SK-N-SH (cell line): ENCODE measurements at regions not wholly inside any gene's neighbourhood (a gene's known extent, or its start where the extent isn't known, plus 50 kb on each side); places are given as distances from the start of the nearest gene placed in this dataset.

Experiments used
- CTCF ChIA-PET: fragments of 300-600, 350-600 bp; formaldehyde crosslinking; extraction: SDS; loops from one replicate; lab custom pipeline; 2021; lab: Yijun Ruan, JAX
- POLR2A ChIA-PET: fragments of 350-600 bp; sonication (Branson Sonifier 250); formaldehyde crosslinking; extraction: SDS; loops from one replicate; lab custom pipeline; 2020; ENCODE audit warnings: antibody characterized with exemption, inconsistent platforms; lab: Yijun Ruan, JAX
- DNase-seq: peaks from one replicate; pipeline ENCODE4 v3.0.0; 2012
- H2AFZ ChIP-seq: fragments of 200-600 bp; sonication (generic); 2 replicates; pipeline ENCODE4 v1.8.1; 2016; ENCODE audit warnings: antibody characterized with exemption, mild to moderate bottlenecking, low read depth
- H3F3A ChIP-seq: fragments of 200-600 bp; sonication (generic); replicated peaks from 2 replicates; pipeline ENCODE3; 2016; ENCODE audit warnings: antibody characterized with exemption, mild to moderate bottlenecking; ENCODE audit not compliant: insufficient read depth
- H3K27ac ChIP-seq, 2 experiments: fragments of 200-500 bp in 1 of 2; fragments of 200-600 bp in 1 of 2; sonication (Bioruptor generic) in 1 of 2; sonication (generic), shearing (Covaris generic) in 1 of 2; 2 replicates each; pipeline versions ENCODE4 v1.5.1 to v1.6.1; 2014 to 2016; ENCODE audit warnings: low read depth in 2 of 2, inconsistent platforms in 1 of 2, low read length in 1 of 2, mild to moderate bottlenecking in 1 of 2, mixed read lengths in 1 of 2
- H3K27me3 ChIP-seq: fragments of 200-600 bp; sonication (generic), shearing (Covaris generic); 2 replicates; pipeline ENCODE4 v1.6.1; 2016; ENCODE audit warnings: mixed run types; ENCODE audit not compliant: insufficient read depth
- H3K36me3 ChIP-seq, 2 experiments: fragments of 200-500 bp in 1 of 2; fragments of 200-600 bp in 1 of 2; sonication (Bioruptor generic) in 1 of 2; sonication (generic) in 1 of 2; replicated peaks in 1 of 2; 2 replicates each; pipeline versions ENCODE3 to v1.5.1; 2014 to 2016; ENCODE audit warnings: low read length in 1 of 2, mild to moderate bottlenecking in 1 of 2; ENCODE audit not compliant: insufficient read depth in 2 of 2, control insufficient read depth in 1 of 2
- H3K4me1 ChIP-seq, 2 experiments: fragments of 200-500 bp in 1 of 2; fragments of 200-600 bp in 1 of 2; sonication (Bioruptor generic) in 1 of 2; sonication (generic), shearing (Covaris generic) in 1 of 2; 2 replicates each; pipeline versions ENCODE4 v1.5.1 to v1.6.1; 2014 to 2016; ENCODE audit warnings: low read depth in 1 of 2, low read length in 1 of 2, mixed run types in 1 of 2; ENCODE audit not compliant: insufficient read depth in 2 of 2, control insufficient read depth in 1 of 2
- H3K4me2 ChIP-seq: fragments of 200-600 bp; sonication (generic), shearing (Covaris generic); 2 replicates; pipeline ENCODE4 v1.6.1; 2017; ENCODE audit warnings: mixed run types
- H3K4me3 ChIP-seq, 2 experiments: fragments of 200-500 bp in 1 of 2; fragments of 200-600 bp in 1 of 2; sonication (Bioruptor generic) in 1 of 2; sonication (generic), shearing (Covaris generic) in 1 of 2; 2 replicates each; pipeline versions ENCODE4 v1.5.1 to v1.8.1; 2014 to 2016; ENCODE audit warnings: low read depth in 2 of 2, inconsistent platforms in 1 of 2, low read length in 1 of 2, mild to moderate bottlenecking in 1 of 2, mixed read lengths in 1 of 2, moderate library complexity in 1 of 2
- H3K79me2 ChIP-seq: fragments of 200-600 bp; sonication (generic); 2 replicates; pipeline ENCODE4 v1.8.1; 2017; ENCODE audit warnings: mild to moderate bottlenecking; ENCODE audit not compliant: insufficient read depth
- H3K9ac ChIP-seq: fragments of 200-600 bp; sonication (generic); 2 replicates; pipeline ENCODE4 v1.6.1; 2017; ENCODE audit warnings: mixed run types
- H3K9me2 ChIP-seq: fragments of 200-600 bp; sonication (generic); 2 replicates; pipeline ENCODE4 v1.6.1; 2017; ENCODE audit warnings: mixed run types
- H3K9me3 ChIP-seq: fragments of 200-600 bp; sonication (generic); 2 replicates; pipeline ENCODE4 v1.6.1; 2017; ENCODE audit warnings: mixed run types, mild to moderate bottlenecking, moderate library complexity
- H4K20me1 ChIP-seq: fragments of 200-600 bp; sonication (generic); 2 replicates; pipeline ENCODE4 v1.6.1; 2017; ENCODE audit warnings: mild to moderate bottlenecking, mixed run types; ENCODE audit not compliant: insufficient read depth
- CHD2 ChIP-seq: fragments of 150-350 bp; IDR thresholded peaks from 2 replicates; pipeline ENCODE4 v1.6.1; 2018; ENCODE audit warnings: low read length; ENCODE audit not compliant: partially characterized antibody
- CTCF ChIP-seq: fragments of 200-600 bp; sonication (generic); IDR thresholded peaks from 2 replicates; pipeline ENCODE4 v1.6.1; 2017; ENCODE audit warnings: antibody characterized with exemption, mild to moderate bottlenecking, moderate library complexity
- FOXJ3 ChIP-seq: sonication (generic); formaldehyde crosslinking; IDR thresholded peaks from 2 replicates; pipeline ENCODE4 v1.5.1; 2020; ENCODE audit warnings: mild to moderate bottlenecking, missing genetic modification reagents
- GABPA ChIP-seq: IDR thresholded peaks from 2 replicates; pipeline ENCODE4 v1.4.0; 2012; ENCODE audit warnings: low read depth, mild to moderate bottlenecking
- GATA2 ChIP-seq: sonication (generic); formaldehyde crosslinking; IDR thresholded peaks from 2 replicates; pipeline ENCODE4 v1.5.0; 2020; ENCODE audit warnings: mild to moderate bottlenecking, missing genetic modification reagents
- JUND ChIP-seq: IDR thresholded peaks from 2 replicates; pipeline ENCODE4 v1.4.0; 2012
- MEF2A ChIP-seq: IDR thresholded peaks from 2 replicates; pipeline ENCODE4 v1.4.0; 2012; ENCODE audit warnings: low read depth, borderline replicate concordance
- MXI1 ChIP-seq: IDR thresholded peaks from 2 replicates; pipeline ENCODE4 v1.6.1; 2012; ENCODE audit warnings: mild to moderate bottlenecking, low read depth, low read length, improper control_type of control experiment
- PBX3 ChIP-seq: IDR thresholded peaks from 2 replicates; pipeline ENCODE4; 2012
- REST ChIP-seq: IDR thresholded peaks from 2 replicates; pipeline ENCODE4 v1.6.1; 2012; ENCODE audit warnings: mild to moderate bottlenecking, low read depth, low read length, moderate library complexity
- RFX5 ChIP-seq: IDR thresholded peaks from 2 replicates; pipeline ENCODE4 v1.6.1; 2012; ENCODE audit warnings: mild to moderate bottlenecking, improper control_type of control experiment, low read length
- RXRA ChIP-seq: IDR thresholded peaks from 2 replicates; pipeline ENCODE4 v1.4.0; 2012; ENCODE audit warnings: low read depth, mild to moderate bottlenecking, borderline replicate concordance
- SIN3A ChIP-seq: IDR thresholded peaks from 2 replicates; pipeline ENCODE4 v1.6.1; 2012; ENCODE audit warnings: low read depth, mild to moderate bottlenecking, low read length, moderate library complexity, borderline replicate concordance
- SMC3 ChIP-seq: IDR thresholded peaks from 2 replicates; pipeline ENCODE4 v1.6.1; 2012; ENCODE audit warnings: low read depth, low read length, improper control_type of control experiment
- TAF1 ChIP-seq: IDR thresholded peaks from 2 replicates; pipeline ENCODE4 v1.6.1; 2012; ENCODE audit warnings: low read depth, mild to moderate bottlenecking, low read length, moderate library complexity, borderline replicate concordance
- TCF12 ChIP-seq: IDR thresholded peaks from 2 replicates; pipeline ENCODE4 v1.4.0; 2012
- TEAD4 ChIP-seq: IDR thresholded peaks from 2 replicates; pipeline ENCODE4 v1.4.0; 2012; ENCODE audit warnings: mild to moderate bottlenecking, borderline replicate concordance; ENCODE audit not compliant: insufficient read depth
- USF2 ChIP-seq: fragments of 150-350 bp; IDR thresholded peaks from 2 replicates; pipeline ENCODE4 v1.6.1; 2017; ENCODE audit warnings: antibody characterized with exemption, low read length, low read depth, borderline replicate concordance
- ZBTB33 ChIP-seq: IDR thresholded peaks from 2 replicates; pipeline ENCODE4 v1.4.0; 2012; ENCODE audit warnings: low read depth, borderline replicate concordance
- WGBS: methylation state at CpG from one replicate; pipeline ENCODE4 v1.1.6; 2017; ENCODE audit warnings: low lambda C conversion rate; 5-methylcytosine and 5-hydroxymethylcytosine counted together

GRCh38 chr5:74418261-74418660 lies 222.3 kb downstream of the ENC1 start:
- Histone ChIP-seq H3K27me3 (no peaks in the 10 kb centered on the region), H3K9me2 (no peaks in the 10 kb centered on the region), H3K27ac (no peak overlapping the region), H3K79me2 (no peaks in the 10 kb centered on the region), H3K4me2 (no peak overlapping the region), H3F3A (no peaks in the 10 kb centered on the region), H3K4me1 (peaks cover 0 to 5% of the 10 kb centered on the region in 2 experiments; a peak in 2 of 4 replicates), H4K20me1 (no peaks in the 10 kb centered on the region), H3K36me3 (no peaks in the 10 kb centered on the region), H3K4me3 (no peak overlapping the region), H3K9me3 (no peaks in the 10 kb centered on the region), H2AFZ (no peak overlapping the region), H3K9ac (no peak overlapping the region)
- no peak for TF ChIP-seq FOXJ3 (CRISPR knock-in tag)
- TF ChIP-seq MEF2A, result no peak
- no peak for TF ChIP-seq CHD2
- TF ChIP-seq GATA2, result no peak
- no peak for TF ChIP-seq CTCF
- no peak for TF ChIP-seq RXRA
- no peak for TF ChIP-seq SIN3A
- no peak for TF ChIP-seq TAF1
- TF ChIP-seq PBX3, result no peak
- TF ChIP-seq SMC3, result no peak
- no peak for TF ChIP-seq TEAD4
- no peak for TF ChIP-seq ZBTB33
- no peak for TF ChIP-seq USF2
- TF ChIP-seq JUND, result no peak
- TF ChIP-seq GABPA, result no peak
- no peak for TF ChIP-seq MXI1
- no peak for TF ChIP-seq TCF12
- no peak for TF ChIP-seq RFX5
- no peak for TF ChIP-seq REST
- WGBS, result 58% methylated on average over 1 of the region's 1 CpG
- ChIA-PET POLR2A (no interaction called here), CTCF (interaction anchor here (1.2 kb wide), 2 partner anchors 12 to 222 kb away, joined by 3 read pairs; partner anchors contain the start of gene ENC1)
- DNase-seq, result no peak
